HEK293 (cell line): ENCODE measurements at regions not wholly inside any gene's neighbourhood (a gene's known extent, or its start where the extent isn't known, plus 50 kb on each side); places are given as distances from the start of the nearest gene placed in this dataset.

Source experiments
- CTCF ChIA-PET: fragments of 350-600 bp; formaldehyde crosslinking; extraction: SDS; loops from one replicate; lab custom pipeline; 2021; ENCODE audit warnings: antibody characterized with exemption; lab: Yijun Ruan, JAX
- POLR2A ChIA-PET: fragments of 300-600 bp; formaldehyde crosslinking; extraction: SDS; loops from one replicate; lab custom pipeline; 2020; ENCODE audit warnings: antibody characterized with exemption, inconsistent platforms; lab: Yijun Ruan, JAX
- H3K27ac ChIP-seq: fragments of 200-500 bp; sonication (Bioruptor generic); 2 replicates; pipeline ENCODE4 v1.5.1; 2014; ENCODE audit warnings: low read depth, low read length, control low read depth, inconsistent platforms; ENCODE audit errors: extremely low read depth
- H3K36me3 ChIP-seq, 2 experiments: fragments of 200-500 bp in 1 of 2; sonication (Bioruptor generic) in 1 of 2; 1 replicate in 1 of 2; 2 replicates in 1 of 2; pipeline ENCODE4 v1.5.1; 2014 to 2017; ENCODE audit warnings: inconsistent platforms in 2 of 2, low read length in 2 of 2; ENCODE audit not compliant: control insufficient read depth in 2 of 2, insufficient read depth in 1 of 2
- H3K4me1 ChIP-seq: fragments of 200-500 bp; sonication (Bioruptor generic); 2 replicates; pipeline ENCODE4 v1.5.1; 2014; ENCODE audit warnings: mild to moderate bottlenecking, low read length, inconsistent platforms; ENCODE audit not compliant: control insufficient read depth, insufficient read depth
- H3K4me3 ChIP-seq: 2 replicates; pipeline ENCODE4 v1.5.1; 2011; ENCODE audit warnings: low read depth, mild to moderate bottlenecking, control low read depth, low read length, moderate library complexity
- H3K9me3 ChIP-seq: fragments of 200-500 bp; sonication (Bioruptor generic); 2 replicates; pipeline ENCODE4 v1.5.1; 2014; ENCODE audit warnings: low read depth, low read length, inconsistent platforms; ENCODE audit not compliant: control insufficient read depth, insufficient read depth
- ATF2 ChIP-seq: fragments of 450-650 bp; formaldehyde crosslinking; IDR thresholded peaks from 2 replicates; pipeline ENCODE4 v1.5.1; 2016; ENCODE audit warnings: missing biosample characterization, missing genetic modification characterization, low read depth
- BCL6B ChIP-seq: fragments of 450-650 bp; formaldehyde crosslinking; IDR thresholded peaks from 2 replicates; pipeline ENCODE4 v1.5.1; 2017; ENCODE audit warnings: missing biosample characterization, missing genetic modification characterization
- HIC1 ChIP-seq: fragments of 450-650 bp; formaldehyde crosslinking; IDR thresholded peaks from 2 replicates; pipeline ENCODE4 v1.5.1; 2016; ENCODE audit warnings: missing biosample characterization, missing genetic modification characterization
- OVOL3 ChIP-seq: fragments of 450-650 bp; formaldehyde crosslinking; IDR thresholded peaks from 2 replicates; pipeline ENCODE4 v1.5.1; 2016; ENCODE audit warnings: missing biosample characterization, missing genetic modification characterization
- PRDM1 ChIP-seq: fragments of 450-650 bp; formaldehyde crosslinking; IDR thresholded peaks from 2 replicates; pipeline ENCODE4; 2016; ENCODE audit warnings: missing biosample characterization, missing genetic modification characterization
- REPIN1 ChIP-seq: fragments of 450-650 bp; formaldehyde crosslinking; IDR thresholded peaks from 2 replicates; pipeline ENCODE4 v1.5.1; 2017; ENCODE audit warnings: missing biosample characterization, missing genetic modification characterization, low read depth
- SETDB1 ChIP-seq: IDR thresholded peaks from one replicate; pipeline ENCODE4 v1.6.1; 2017; ENCODE audit warnings: mild to moderate bottlenecking, low read length, moderate library complexity, mixed read lengths; ENCODE audit not compliant: insufficient read length
- TRIM28 ChIP-seq: IDR thresholded peaks from 2 replicates; pipeline ENCODE4 v1.6.1; 2011; ENCODE audit warnings: low read length, control low read depth, borderline replicate concordance
- YY1 ChIP-seq: fragments of 450-650 bp; formaldehyde crosslinking; IDR thresholded peaks from 2 replicates; pipeline ENCODE4 v1.5.1; 2018; ENCODE audit warnings: missing biosample characterization, missing genetic modification characterization
- YY2 ChIP-seq: fragments of 450-650 bp; formaldehyde crosslinking; IDR thresholded peaks from 2 replicates; pipeline ENCODE4 v1.5.1; 2016; ENCODE audit warnings: missing biosample characterization, missing genetic modification characterization
- ZBTB20 ChIP-seq: fragments of 450-650 bp; formaldehyde crosslinking; IDR thresholded peaks from 2 replicates; pipeline ENCODE4 v1.5.1; 2016; ENCODE audit warnings: missing biosample characterization, missing genetic modification characterization
- ZBTB44 ChIP-seq: fragments of 450-650 bp; IDR thresholded peaks from 2 replicates; pipeline ENCODE4 v1.5.1; 2018; ENCODE audit warnings: missing biosample characterization, mild to moderate bottlenecking, missing genetic modification characterization
- ZFP69B ChIP-seq: fragments of 450-650 bp; formaldehyde crosslinking; IDR thresholded peaks from 2 replicates; pipeline ENCODE4 v1.5.1; 2016; ENCODE audit warnings: missing biosample characterization, missing genetic modification characterization
- ZNF114 ChIP-seq: fragments of 450-650 bp; formaldehyde crosslinking; IDR thresholded peaks from 2 replicates; pipeline ENCODE4 v1.5.0; 2017; ENCODE audit warnings: missing biosample characterization, missing genetic modification characterization
- ZNF169 ChIP-seq: fragments of 450-650 bp; formaldehyde crosslinking; IDR thresholded peaks from 2 replicates; pipeline ENCODE4 v1.5.1; 2016; ENCODE audit warnings: missing biosample characterization, missing genetic modification characterization
- ZNF175 ChIP-seq: fragments of 450-650 bp; formaldehyde crosslinking; IDR thresholded peaks from 2 replicates; pipeline ENCODE4 v1.5.1; 2016; ENCODE audit warnings: missing biosample characterization, missing genetic modification characterization
- ZNF292 ChIP-seq: fragments of 450-650 bp; formaldehyde crosslinking; IDR thresholded peaks from 2 replicates; pipeline ENCODE4 v1.5.1; 2016; ENCODE audit warnings: low read depth, missing biosample characterization, missing genetic modification characterization, borderline replicate concordance
- ZNF311 ChIP-seq: fragments of 450-650 bp; formaldehyde crosslinking; IDR thresholded peaks from 2 replicates; pipeline ENCODE4 v1.5.1; 2017; ENCODE audit warnings: missing biosample characterization, missing genetic modification characterization, borderline replicate concordance
- ZNF398 ChIP-seq: fragments of 450-650 bp; formaldehyde crosslinking; IDR thresholded peaks from 2 replicates; pipeline ENCODE4 v1.5.1; 2017; ENCODE audit warnings: missing biosample characterization, missing genetic modification characterization
- ZNF449 ChIP-seq: fragments of 450-650 bp; formaldehyde crosslinking; IDR thresholded peaks from 2 replicates; pipeline ENCODE4 v1.5.1; 2017; ENCODE audit warnings: missing biosample characterization, mild to moderate bottlenecking, missing genetic modification characterization, moderate library complexity
- ZNF501 ChIP-seq: fragments of 450-650 bp; formaldehyde crosslinking; IDR thresholded peaks from 2 replicates; pipeline ENCODE4 v1.5.1; 2016; ENCODE audit warnings: missing biosample characterization, missing genetic modification characterization
- ZNF530 ChIP-seq: fragments of 450-650 bp; formaldehyde crosslinking; IDR thresholded peaks from 2 replicates; pipeline ENCODE4 v1.5.1; 2016; ENCODE audit warnings: low read depth, missing biosample characterization, missing genetic modification characterization
- ZNF600 ChIP-seq: fragments of 450-650 bp; formaldehyde crosslinking; IDR thresholded peaks from 2 replicates; pipeline ENCODE4 v1.5.1; 2016; ENCODE audit warnings: missing biosample characterization, missing genetic modification characterization
- ZNF658 ChIP-seq: fragments of 450-650 bp; formaldehyde crosslinking; IDR thresholded peaks from 2 replicates; pipeline ENCODE4; 2016; ENCODE audit warnings: missing biosample characterization, missing genetic modification characterization
- ZNF660 ChIP-seq: fragments of 450-650 bp; IDR thresholded peaks from 2 replicates; pipeline ENCODE4 v1.5.1; 2018; ENCODE audit warnings: missing biosample characterization, mild to moderate bottlenecking, missing genetic modification characterization
- ZNF830 ChIP-seq: fragments of 450-650 bp; IDR thresholded peaks from 2 replicates; pipeline ENCODE4 v1.5.0; 2018; ENCODE audit warnings: missing biosample characterization, missing genetic modification characterization, low read depth, mild to moderate bottlenecking, moderate library complexity

GRCh38 chr2:217501887-217502286 is 500.9 kb downstream of the TNS1 start:
- Histone ChIP-seq H3K4me1 (no peaks in the 10 kb centered on the region), H3K9me3 (no peaks in the 10 kb centered on the region), H3K36me3 (no peaks in the 10 kb centered on the region), H3K27ac (no peak overlapping the region), H3K4me3 (no peak overlapping the region)
- ChIA-PET POLR2A (no interaction called here), CTCF (interaction anchor here (0.5 kb wide), 1 partner anchor 755 kb away, joined by 3 read pairs; no protein-coding TSS in a partner anchor)
- TF ChIP-seq ZNF114 (tag by site-specific recombination) (no peak), ZNF658 (tag by site-specific recombination) (no peak), ZNF830 (tag by site-specific recombination) (no peak), YY2 (tag by site-specific recombination) (no peak), ZFP69B (tag by site-specific recombination) (no peak), ZNF660 (tag by site-specific recombination) (no peak), ZNF501 (tag by site-specific recombination) (no peak), OVOL3 (tag by site-specific recombination) (no peak), ZNF398 (tag by site-specific recombination) (no peak), ZNF169 (tag by site-specific recombination) (no peak), REPIN1 (tag by site-specific recombination) (no peak), ZNF600 (tag by site-specific recombination) (no peak), YY1 (tag by site-specific recombination) (no peak), ZNF292 (tag by site-specific recombination) (no peak), PRDM1 (tag by site-specific recombination) (no peak), ZNF530 (tag by site-specific recombination) (no peak), BCL6B (tag by site-specific recombination) (no peak), TRIM28 (no peak), HIC1 (tag by site-specific recombination) (no peak), ZNF311 (tag by site-specific recombination) (no peak)

GRCh38 chr2:217497843-217498377 is 504.9 kb downstream of the TNS1 start:
- Histone ChIP-seq H3K9me3 (no peaks in the 10 kb centered on the region), H3K4me1 (no peaks in the 10 kb centered on the region), H3K27ac (no peak overlapping the region), H3K4me3 (no peak overlapping the region), H3K36me3 (no peaks in the 10 kb centered on the region)
- CTCF ChIA-PET = interaction anchor here (1.4 kb wide), 1 partner anchor 13 kb away, joined by 8 read pairs; no protein-coding TSS in a partner anchor
- POLR2A ChIA-PET = no interaction called here
- no peak for TF ChIP-seq ZBTB20 (tag by site-specific recombination)
- TF ChIP-seq ZNF175 (tag by site-specific recombination) = no peak
- TF ChIP-seq SETDB1 = no peak
- no peak for TF ChIP-seq ZNF658 (tag by site-specific recombination)
- no peak for TF ChIP-seq ZNF449 (tag by site-specific recombination)
- no peak for TF ChIP-seq ATF2 (tag by site-specific recombination)
- no peak for TF ChIP-seq ZBTB44 (tag by site-specific recombination)
